ENCODE measurements at regions not wholly inside any gene's neighbourhood (a gene's known extent, or its start where the extent isn't known, plus 50 kb on each side); places are given as distances from the start of the nearest gene placed in this dataset.

GRCh38 chr18:41227993-41228392, 727.0 kb upstream of the PIK3C3 start:
- no peak for DNase-seq (ENCODE audit: low spot score)

GRCh38 chr18:41226911-41227310, 728.1 kb upstream of the PIK3C3 start:
- no peak for DNase-seq (ENCODE audit: low spot score)

- DNase-seq (ENCODE audit: low spot score): no peak
Observed at GRCh38 chr18:41226186-41226585, 728.8 kb upstream of the PIK3C3 start.

- no peak for DNase-seq (ENCODE audit: low spot score)
Observed at GRCh38 chr18:41216341-41217003, 738.6 kb upstream of the PIK3C3 start.

GRCh38 chr18:41207706-41208105, 747.3 kb upstream of the PIK3C3 start:
- no peak for DNase-seq (ENCODE audit: low spot score)

- no peak for DNase-seq (ENCODE audit: low spot score)
Observed at GRCh38 chr18:41206341-41206830, 748.6 kb upstream of the PIK3C3 start.

GRCh38 chr18:41199212-41199611, 755.8 kb upstream of the PIK3C3 start:
- DNase-seq (ENCODE audit: low spot score): no peak

- no peak for DNase-seq (ENCODE audit: low spot score)
Observed at GRCh38 chr18:41197967-41198366, 757.1 kb upstream of the PIK3C3 start.

GRCh38 chr18:41170346-41170745, 784.7 kb upstream of the PIK3C3 start:
- DNase-seq (ENCODE audit: low spot score): no peak

GRCh38 chr18:41165625-41166024, 789.4 kb upstream of the PIK3C3 start:
- no peak for DNase-seq (ENCODE audit: low spot score)

- no peak for DNase-seq (ENCODE audit: low spot score)
Observed at GRCh38 chr18:41162781-41163180, 792.3 kb upstream of the PIK3C3 start.

- no peak for DNase-seq (ENCODE audit: low spot score)
Observed at GRCh38 chr18:41162191-41162590, 792.8 kb upstream of the PIK3C3 start.

GRCh38 chr18:41155910-41156851, 798.9 kb upstream of the PIK3C3 start:
- no peak for DNase-seq (ENCODE audit: low spot score)

- DNase-seq (ENCODE audit: low spot score): no peak
Observed at GRCh38 chr18:41155025-41155424, 800.0 kb upstream of the PIK3C3 start.

- no peak for DNase-seq (ENCODE audit: low spot score)
Observed at GRCh38 chr18:41153871-41154270, 801.2 kb upstream of the PIK3C3 start.

- DNase-seq (ENCODE audit: low spot score): no peak
Observed at GRCh38 chr18:41150316-41150715, 804.7 kb upstream of the PIK3C3 start.

GRCh38 chr18:41146301-41146700, 808.7 kb upstream of the PIK3C3 start:
- no peak for DNase-seq (ENCODE audit: low spot score)

GRCh38 chr18:41145516-41145915, 809.5 kb upstream of the PIK3C3 start:
- no peak for DNase-seq (ENCODE audit: low spot score)

- no peak for DNase-seq (ENCODE audit: low spot score)
Observed at GRCh38 chr18:41144441-41144840, 810.6 kb upstream of the PIK3C3 start.

GRCh38 chr18:41140506-41140905, 814.5 kb upstream of the PIK3C3 start:
- no peak for DNase-seq (ENCODE audit: low spot score)

GRCh38 chr18:41135146-41135545, 819.9 kb upstream of the PIK3C3 start:
- no peak for DNase-seq (ENCODE audit: low spot score)

- no peak for DNase-seq (ENCODE audit: low spot score)
Observed at GRCh38 chr18:41134426-41134825, 820.6 kb upstream of the PIK3C3 start.

GRCh38 chr18:41131050-41131449, 824.0 kb upstream of the PIK3C3 start:
- no peak for DNase-seq (ENCODE audit: low spot score)
